Left ventricle myocardium superior (tissue), 1 donor: ENCODE measurements at regions not wholly inside any gene's neighbourhood (a gene's known extent, or its start where the extent isn't known, plus 50 kb on each side); places are given as distances from the start of the nearest gene placed in this dataset.

ENCODE experiments used
- ATAC-seq: fragments of 200-7000 bp; cut with Tn5 transposase; one replicate; pipeline ENCODE4 v1.9.1; 2020; ENCODE audit warnings: mild to moderate bottlenecking, moderate library complexity
- DNase-seq: peaks from one replicate; pipeline ENCODE4 v3.0.0-alpha.2; 2020
- intact Hi-C: fragments of 100-400 bp; cut with micrococcal nuclease; formaldehyde crosslinking; loops from one replicate; pipeline ENCODE4 v1.11.0; 2022
- donor health status: DM: no; HTN: yes; CAD: no; lungs with severe emphysema.

DNA sequence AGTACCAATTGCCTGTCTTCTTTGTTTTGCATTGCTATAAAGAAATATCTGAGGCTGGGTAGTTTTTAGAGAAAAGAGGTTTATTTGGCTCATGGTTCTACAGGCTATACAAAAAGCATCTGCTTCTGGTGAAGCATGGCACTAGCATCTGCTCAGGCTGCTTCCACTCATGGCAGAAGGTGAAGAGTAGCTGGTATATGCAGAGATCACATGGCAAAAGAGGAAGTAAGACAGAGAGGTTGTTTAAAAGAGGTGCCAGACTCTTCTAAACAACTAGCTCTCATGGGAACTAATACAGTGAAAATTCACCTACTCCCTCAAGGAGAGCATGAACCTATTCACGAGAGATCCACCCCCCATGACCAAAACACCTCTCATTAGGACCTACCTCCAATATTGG is 56.7 kb upstream of the GUCA2B start:
- ATAC-seq = no peak
- intact Hi-C loops = no loop called here
- DNase-seq = no peak

DNA sequence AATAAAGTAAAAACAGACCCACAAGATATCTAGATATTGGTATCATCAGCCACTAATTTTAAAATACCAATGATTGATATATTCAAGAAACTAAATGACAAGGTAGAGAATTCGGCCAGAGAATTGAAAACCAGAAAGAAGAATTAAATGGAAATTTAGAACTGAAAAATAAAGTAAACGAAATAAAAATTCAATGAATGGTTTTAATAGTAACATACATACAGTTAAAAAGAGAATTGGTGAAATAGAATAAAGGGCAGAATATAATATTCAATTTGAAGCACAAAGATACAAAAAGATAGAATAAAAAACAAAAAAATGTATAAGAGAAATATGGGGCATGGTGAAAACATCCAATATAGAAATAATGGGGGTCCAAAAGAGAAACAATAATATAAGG is 64.0 kb upstream of the GUCA2B start:
- ATAC-seq = no peak
- intact Hi-C loops = no loop called here
- DNase-seq = no peak

DNA sequence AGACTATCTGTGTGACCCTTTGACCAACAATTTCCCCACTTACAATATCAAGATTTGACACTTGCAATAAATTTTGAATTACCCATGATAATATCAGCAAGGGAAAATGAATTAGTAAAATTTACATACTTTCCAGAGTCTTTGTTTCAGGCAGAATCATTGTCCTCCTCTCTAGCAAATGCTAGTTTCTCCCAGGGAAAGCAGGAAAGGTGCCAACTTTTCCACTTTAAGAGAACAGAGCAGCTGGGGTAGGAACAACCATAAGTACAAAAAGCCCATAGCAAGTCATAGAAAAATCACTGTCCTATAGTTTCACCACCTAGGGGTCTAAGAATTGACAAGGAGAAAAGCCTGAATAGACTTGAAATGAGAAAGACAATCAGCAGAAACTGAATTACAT is 67.1 kb upstream of the GUCA2B start:
- intact Hi-C loops = no loop called here
- DNase-seq = no peak
- ATAC-seq = no peak

DNA sequence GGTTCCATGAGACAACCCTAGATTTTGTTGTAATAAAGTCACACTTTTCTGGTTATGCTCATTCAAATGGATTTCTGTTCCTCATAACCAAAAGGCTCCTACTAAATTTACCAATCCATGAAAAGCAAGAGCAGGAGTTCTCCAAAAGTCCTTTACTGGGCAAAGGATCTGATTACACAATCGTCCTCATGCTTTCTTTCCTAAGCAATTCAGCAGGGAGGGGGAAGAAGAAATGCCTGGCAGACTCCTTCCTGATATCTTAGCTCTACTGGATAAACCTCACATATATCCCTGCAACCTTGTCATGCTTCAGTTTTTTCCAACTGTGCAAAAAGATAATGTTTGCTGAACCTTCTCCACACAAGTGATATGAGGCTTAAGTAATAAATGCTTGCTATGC is 67.6 kb upstream of the GUCA2B start:
- DNase-seq (no peak), ATAC-seq (no peak)
- intact Hi-C loops = no loop called here

DNA sequence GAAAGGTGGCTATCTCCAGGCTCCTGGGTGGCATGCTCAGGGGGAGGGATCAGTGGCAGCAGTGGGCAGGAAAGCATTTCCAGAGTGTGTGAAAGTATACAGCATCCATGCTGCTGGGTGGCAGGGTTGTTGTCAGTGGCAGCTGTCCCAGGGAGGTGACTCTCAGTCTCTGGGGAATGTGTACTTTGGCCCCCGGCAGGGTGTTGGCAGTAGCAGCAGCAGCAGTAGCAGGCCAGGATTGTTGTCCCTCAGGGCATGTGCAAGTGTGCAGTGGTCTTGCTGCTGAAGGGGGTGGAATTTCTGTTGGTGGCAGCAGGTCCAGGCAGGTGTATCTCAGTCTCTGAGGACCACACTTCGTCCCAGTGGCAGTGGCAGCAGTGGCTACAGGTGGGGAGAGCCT is 71.7 kb upstream of the GUCA2B start:
- intact Hi-C loops = no loop called here
- DNase-seq (no peak), ATAC-seq (peak; percentile 61)

DNA sequence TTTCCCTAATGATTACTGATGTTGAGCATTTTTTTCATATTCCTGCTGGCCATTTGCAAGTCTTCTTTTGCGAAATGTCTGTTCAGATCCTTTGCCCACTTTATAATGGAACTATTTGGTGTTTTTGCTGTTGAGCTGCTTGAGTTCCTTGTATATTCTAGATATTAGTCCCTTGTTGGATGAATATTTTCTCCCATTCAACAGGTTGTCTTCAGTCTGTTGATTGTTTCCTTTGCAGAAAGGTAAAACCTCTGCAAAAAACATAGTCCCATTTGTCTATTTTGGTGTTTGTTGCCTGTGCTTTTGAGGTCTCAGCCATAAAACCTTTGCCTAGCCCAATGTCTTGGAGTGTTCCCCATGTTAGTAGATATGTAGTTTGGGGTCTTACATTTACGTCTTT is 78.0 kb upstream of the GUCA2B start:
- intact Hi-C loops = no loop called here
- DNase-seq (no peak), ATAC-seq (no peak)

DNA sequence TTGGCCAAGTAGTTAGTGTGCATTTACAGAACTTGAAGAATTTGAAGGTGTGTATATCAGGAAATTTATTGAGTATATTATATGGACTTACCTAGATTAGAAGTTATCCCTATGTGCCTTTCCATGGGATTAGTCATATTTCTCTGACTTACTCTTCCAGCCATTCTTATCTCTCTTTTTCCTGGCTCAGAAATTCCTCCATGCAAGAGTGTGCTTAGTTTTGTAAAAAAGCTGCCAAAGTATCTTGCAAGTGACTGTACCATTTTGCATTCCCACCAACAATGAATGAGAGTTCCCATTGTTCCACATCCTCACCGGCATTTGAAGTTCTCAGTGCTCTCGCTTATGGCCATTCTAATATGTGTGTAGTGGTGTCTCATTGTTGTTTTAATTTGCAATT is 82.2 kb upstream of the GUCA2B start:
- no peak for ATAC-seq
- intact Hi-C loops = no loop called here
- DNase-seq = no peak

DNA sequence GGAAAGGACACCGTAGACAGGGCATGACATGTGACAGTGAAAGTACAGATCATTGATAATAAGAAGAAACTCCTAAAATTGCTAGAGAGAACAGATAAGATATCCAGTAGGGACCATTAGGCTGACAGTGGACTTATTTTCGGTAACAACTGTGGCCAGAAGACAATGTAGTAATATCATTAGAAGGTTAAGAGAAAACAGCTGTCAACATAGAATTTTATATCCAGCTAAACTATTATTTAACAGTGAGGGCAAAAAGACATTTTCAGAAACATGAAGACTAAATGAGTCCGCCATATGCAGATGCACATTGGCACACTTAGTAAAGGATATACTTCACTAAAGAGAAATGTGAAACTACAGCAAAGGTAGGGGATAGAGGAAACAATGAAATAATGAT is 95.4 kb upstream of the GUCA2B start:
- ATAC-seq = no peak
- DNase-seq = no peak
- intact Hi-C loops = no loop called here

DNA sequence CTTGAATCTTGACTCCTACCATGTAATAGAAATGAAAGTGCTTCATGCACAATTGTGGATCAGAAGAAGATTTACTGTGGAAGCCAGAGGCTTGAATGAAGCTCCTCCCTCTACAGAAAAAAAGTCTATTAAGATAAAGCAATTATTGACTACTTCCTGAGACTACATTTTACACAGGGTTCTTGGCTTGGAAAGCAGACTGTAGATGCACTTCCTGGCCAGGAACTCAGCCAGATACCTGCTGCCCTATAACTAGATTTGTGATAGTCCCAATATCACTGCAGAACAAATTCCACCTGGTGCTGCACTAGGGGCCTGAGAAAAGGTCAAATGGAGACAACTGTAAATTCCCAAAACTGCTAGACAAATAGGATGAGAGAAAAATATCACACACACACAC is 96.8 kb upstream of the GUCA2B start:
- DNase-seq (no peak), ATAC-seq (no peak)
- intact Hi-C loops = no loop called here

DNA sequence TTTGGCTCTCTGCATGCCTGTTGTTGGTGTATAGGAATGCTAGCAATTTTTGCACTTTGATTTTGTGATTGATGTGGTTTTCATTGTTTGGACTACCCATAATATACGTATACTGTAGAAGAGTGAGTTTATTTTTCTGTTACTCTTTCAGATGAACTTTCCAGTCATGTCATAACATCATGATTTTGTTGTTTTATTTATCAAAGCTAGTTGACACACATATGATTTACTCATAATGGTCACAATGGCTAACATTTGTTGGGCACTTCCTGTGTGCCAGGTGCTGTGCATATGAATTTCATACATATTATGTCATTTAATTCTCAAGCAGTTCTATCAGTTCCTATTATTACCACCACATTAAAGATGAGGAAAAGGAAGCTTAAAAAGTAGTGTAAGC is 98.1 kb upstream of the GUCA2B start:
- intact Hi-C loops = no loop called here
- ATAC-seq (no peak), DNase-seq (no peak)

DNA sequence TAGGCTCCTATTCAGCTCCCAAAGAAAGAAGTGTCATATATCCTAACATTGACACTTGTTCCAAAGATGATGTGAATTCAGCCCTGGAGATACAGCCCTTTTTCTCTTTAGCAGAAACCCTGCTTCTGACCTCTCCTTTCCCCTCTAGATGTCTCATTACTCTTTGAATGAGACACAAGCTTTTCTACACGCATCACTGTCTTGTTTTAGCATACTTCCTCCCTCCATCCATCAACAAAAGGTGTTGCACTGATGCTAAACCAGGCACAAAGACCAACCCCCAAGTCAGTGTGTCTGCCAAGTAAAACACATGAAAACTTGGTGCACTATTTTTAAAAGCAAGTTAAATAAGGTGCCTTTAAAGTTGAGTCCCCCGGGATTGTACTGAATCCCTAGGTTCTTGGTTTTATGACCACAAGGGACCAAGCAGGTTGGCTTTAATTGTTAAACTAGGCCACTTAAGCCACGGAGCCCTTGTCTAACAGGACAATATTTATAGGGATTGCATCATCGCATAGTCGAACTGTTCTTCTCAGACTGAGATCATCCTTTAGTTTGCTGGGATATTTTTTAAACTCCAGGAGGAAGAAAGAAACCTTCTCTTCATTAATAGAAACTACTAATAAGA is 101.0 kb upstream of the GUCA2B start:
- ATAC-seq (peak; percentile 68), DNase-seq (no peak)
- intact Hi-C loops = no loop called here

DNA sequence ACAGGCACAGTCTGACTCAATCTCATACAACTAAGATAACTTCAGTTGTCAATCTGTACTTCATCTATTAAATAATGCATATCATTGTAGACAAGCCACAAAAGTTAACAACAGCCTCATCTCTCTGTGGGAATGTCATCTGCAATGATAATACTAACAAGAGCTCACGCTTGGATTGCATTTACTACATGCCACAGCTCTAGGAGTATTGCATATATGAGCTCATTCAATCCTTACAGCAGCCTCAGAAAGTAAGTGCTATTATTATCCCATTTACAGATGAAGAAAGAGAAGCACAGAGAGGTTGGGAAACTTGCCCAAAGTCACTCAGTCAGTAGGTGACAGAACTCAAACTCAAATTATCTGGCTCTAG is 105.7 kb upstream of the GUCA2B start:
- intact Hi-C loops = no loop called here
- ATAC-seq = no peak
- DNase-seq = no peak

DNA sequence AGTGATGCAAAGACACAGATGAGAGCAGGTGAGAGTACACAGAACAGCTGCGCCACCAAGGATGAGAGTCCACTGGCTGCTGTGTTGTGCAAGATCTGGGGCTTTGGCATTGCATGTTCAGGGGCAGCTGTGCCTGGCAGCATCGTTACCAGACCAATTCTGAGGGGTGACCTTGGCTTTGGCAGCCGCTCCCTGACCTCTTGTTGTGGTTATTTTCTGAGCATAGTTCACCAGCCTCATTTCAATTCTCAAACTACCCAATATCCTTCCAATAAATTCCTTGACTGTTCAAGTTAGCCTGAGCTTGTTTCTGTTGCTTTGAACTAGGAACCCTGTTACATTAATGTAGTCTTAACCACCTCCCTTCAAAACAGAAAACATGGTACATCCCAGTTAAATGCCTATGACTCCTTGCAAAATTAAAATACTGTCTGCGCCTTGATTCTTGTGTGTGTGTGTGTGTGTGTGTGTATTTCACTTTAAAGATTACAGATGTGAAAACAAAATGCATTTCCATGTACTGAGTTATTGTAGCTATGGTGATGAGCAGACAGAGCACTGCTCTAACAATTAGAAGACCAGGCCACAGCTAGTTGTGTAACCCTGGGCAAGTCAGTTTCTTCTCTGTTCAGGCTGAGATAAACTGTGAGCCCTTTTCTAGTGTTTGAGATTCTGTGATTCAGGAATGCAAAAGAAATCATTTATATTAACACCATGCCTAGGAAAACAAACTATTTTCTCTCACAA is 106.3 kb upstream of the GUCA2B start:
- peak; percentile 86 for ATAC-seq
- intact Hi-C loops = no loop called here
- DNase-seq = peak; percentile 60

DNA sequence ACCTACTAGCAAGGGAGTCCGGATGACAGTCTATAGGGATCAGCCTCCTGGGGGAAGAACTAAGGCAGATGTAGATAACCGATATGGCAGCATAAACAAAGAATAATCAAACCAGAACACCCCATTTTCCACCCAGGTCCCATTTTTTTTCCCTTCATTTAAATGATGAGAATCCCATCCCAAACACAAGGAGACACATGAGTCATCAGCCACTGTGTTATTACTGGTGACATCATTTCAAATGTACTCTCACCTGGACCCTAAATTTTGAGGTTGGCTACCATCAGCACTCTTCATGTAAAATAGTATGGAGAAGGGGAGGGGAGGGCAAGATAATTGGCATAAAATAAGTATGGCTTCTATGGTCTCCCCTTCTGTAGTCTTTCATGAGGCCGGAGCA is 108.9 kb upstream of the GUCA2B start:
- no peak for DNase-seq
- intact Hi-C loops = no loop called here
- ATAC-seq = no peak

DNA sequence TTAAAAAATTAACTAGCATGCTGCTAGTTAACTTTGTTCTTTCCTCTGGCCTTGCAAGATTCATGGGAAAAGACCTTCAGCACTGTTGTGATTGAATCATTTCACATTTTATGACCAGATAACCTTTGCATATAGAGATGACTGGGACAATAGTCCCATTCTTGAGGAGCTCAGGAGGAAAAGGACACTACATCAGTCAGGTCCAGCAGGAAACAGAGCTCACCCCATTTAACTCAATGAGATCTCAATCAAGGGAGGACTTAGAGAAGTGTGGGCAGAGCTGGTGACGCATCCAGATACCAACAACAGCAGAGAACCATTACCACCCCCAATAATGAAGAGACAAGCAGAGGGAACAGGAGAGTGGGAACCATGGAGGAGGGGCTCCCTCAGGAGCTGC is 109.4 kb upstream of the GUCA2B start:
- intact Hi-C loops = no loop called here
- no peak for ATAC-seq
- DNase-seq = no peak

DNA sequence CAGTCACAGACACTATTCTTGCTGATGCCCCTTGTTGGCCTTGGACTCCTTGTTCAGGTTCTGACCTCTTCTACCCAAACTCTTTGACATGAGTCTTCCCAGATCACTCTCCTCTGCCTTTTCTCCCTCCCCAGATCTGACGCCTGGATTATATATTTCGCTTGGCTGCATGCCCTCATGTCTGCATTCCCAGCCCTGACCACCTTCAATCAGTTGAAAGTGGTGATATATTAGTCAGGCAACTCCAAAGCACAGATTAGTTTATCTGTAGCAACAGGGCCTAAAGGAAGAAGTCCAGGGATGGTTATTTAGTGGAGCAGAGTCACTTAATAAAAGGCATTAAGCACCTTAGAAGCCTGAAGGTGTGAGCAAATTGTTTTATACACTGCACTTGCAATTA is 110.0 kb upstream of the GUCA2B start:
- DNase-seq = no peak
- intact Hi-C loops = no loop called here
- ATAC-seq = no peak

DNA sequence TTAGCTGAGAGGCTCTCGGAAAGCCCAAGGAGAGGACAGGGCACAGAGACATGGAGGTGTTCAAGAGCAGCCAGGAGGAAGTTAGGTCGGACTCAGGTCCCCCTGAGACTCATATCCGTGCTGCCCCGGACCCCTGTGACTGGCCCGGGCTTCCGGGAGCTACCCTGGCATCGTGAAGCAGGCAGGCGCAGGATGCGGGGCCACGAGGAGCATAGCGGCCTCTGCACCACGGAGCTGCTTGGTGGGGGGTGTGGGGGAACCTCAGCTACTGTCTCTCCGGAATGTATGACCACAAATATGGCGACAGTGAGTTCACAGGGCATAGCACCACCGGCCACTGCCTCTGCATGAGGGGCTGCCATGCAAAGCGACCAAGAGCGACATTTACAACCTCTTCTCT is 112.2 kb upstream of the GUCA2B start:
- DNase-seq (peak; percentile 15), ATAC-seq (no peak)
- intact Hi-C loops = no loop called here

DNA sequence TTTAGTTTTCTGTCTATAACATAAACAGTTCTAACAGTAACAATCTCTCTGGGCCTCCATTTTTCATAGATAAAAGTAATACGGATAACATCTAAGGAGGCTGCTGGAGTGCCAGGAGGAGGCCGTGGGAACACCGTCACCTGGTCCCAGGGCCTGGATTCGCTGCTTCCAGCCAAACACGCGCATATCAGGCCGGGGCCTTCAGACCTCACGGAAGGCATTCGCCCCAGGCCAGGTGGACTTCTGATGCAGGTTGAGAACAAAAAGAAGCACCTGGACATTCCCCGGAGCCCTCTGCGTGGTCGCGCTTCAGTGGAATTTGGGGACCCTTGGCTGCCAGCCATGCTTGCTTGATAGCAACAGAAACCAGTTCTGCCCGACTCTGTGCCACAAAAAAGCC is 113.1 kb upstream of the GUCA2B start:
- ATAC-seq = no peak
- intact Hi-C loops = no loop called here
- peak; percentile 20 for DNase-seq

DNA sequence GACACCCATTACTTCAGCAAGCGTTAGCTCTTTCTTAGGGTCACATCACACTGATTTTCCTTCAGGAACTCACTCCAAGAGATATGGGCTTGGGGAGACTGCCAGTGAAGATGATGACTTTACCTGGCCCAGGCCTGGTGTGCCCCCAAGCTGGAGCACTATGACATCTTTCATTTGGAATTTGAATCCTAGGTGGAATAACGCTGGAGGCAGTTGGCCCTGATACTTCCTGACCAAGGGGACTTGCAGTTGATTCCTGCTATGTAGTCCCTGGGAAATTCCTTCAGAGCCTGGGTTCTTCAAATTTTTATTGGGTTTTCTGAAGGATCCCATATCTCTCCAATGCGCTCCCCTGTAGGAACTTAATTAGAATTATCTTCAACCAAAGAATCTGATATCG is 114.9 kb upstream of the GUCA2B start:
- ATAC-seq (no peak), DNase-seq (no peak)
- intact Hi-C loops = no loop called here

DNA sequence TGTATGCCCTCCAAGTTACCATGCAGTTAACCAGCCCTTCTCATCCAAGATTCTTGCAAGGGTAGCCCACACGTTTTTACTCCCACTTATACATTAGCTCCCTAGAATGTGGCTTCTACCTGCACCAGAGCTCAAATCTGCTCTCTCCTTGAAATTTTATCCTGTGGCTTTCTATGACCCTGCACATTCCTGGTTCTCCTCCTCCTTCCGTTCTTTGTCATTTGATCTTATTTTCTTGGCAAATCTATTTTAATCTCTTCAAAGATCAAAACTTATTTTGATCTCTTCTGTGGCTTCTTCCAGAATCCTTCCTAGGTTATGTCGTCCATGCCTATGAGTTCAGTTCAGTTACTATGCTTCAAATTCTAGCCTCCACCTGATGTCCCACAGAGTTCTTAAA is 115.6 kb upstream of the GUCA2B start:
- DNase-seq (no peak), ATAC-seq (no peak)
- intact Hi-C loops = no loop called here

DNA sequence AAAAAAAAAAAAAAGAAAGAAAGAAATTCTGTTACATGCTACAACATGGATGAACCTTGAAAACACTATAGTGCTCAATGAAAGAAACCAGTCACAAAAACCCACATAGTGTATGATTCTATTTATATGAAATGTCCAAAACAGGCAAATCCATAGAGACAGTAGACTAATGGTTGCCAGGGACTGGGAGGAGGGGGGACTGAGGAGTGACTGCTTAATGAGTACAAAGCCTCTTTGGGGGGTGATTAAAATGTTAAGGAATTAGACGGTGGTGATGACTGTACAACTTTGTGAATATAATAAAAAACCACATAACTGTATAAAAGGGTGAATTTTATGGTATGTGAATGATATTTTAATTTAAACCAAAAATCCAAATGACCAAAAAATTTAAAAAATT is 116.0 kb upstream of the GUCA2B start:
- intact Hi-C loops = no loop called here
- ATAC-seq (no peak), DNase-seq (no peak)
